Esophagus squamous epithelium (tissue), 5 donors: ENCODE measurements at regions not wholly inside any gene's neighbourhood (a gene's known extent, or its start where the extent isn't known, plus 50 kb on each side); places are given as distances from the start of the nearest gene placed in this dataset.

Source experiments
- DNase-seq: peaks from one replicate; lab custom pipeline; 2025; lab: John Stamatoyannopoulos, UW
- H3K27ac ChIP-seq, 4 donors: fragments of 200-600 bp; sonication (generic); one replicate each; pipeline ENCODE4 v1.5.1; 2016 to 2019; ENCODE audit warnings: mild to moderate bottlenecking in 1 of 4
- H3K27me3 ChIP-seq, 4 donors: fragments of 200-600 bp; sonication (generic); 1 replicate in 3 of 4; 2 replicates in 1 of 4; pipeline versions ENCODE4 v1.5.1 to v1.6.0; 2017 to 2021; ENCODE audit warnings: antibody characterized with exemption in 1 of 4
- H3K36me3 ChIP-seq, 3 donors: fragments of 200-600 bp; sonication (generic); one replicate each; pipeline ENCODE4 v1.5.1; 2016 to 2019
- H3K4me1 ChIP-seq, 3 donors: fragments of 200-600 bp; sonication (generic); one replicate each; pipeline ENCODE4 v1.5.1; 2017 to 2019
- H3K4me3 ChIP-seq, 4 donors: fragments of 200-600 bp; sonication (generic); 1 replicate in 3 of 4; 2 replicates in 1 of 4; pipeline ENCODE4 v1.5.1; 2016 to 2019; ENCODE audit warnings: mild to moderate bottlenecking in 2 of 4, moderate library complexity in 1 of 4
- H3K9me3 ChIP-seq, 3 donors: fragments of 200-600 bp; sonication (generic); one replicate each; pipeline ENCODE4 v1.5.1; 2016 to 2019
- CTCF ChIP-seq, 6 experiments: fragments of 450-650 bp in 4 of 6; fragments of 200-600 bp in 2 of 6; sonication (generic) in 2 of 6; IDR thresholded peaks; one replicate each; pipeline ENCODE4 v1.5.1; 2016 to 2019; ENCODE audit warnings: antibody characterized with exemption in 6 of 6, mild to moderate bottlenecking in 4 of 6, moderate library complexity in 4 of 6
- POLR2A ChIP-seq, 4 donors: fragments of 450-650 bp; IDR thresholded peaks; one replicate each; pipeline ENCODE4 v1.6.1; 2017; ENCODE audit warnings: antibody characterized with exemption in 4 of 4, mild to moderate bottlenecking in 4 of 4, moderate library complexity in 3 of 4
- WGBS, 2 donors: methylation state at CpG; one replicate each; pipeline ENCODE4 v1.1.5; 2018; 5-methylcytosine and 5-hydroxymethylcytosine counted together
- intact Hi-C: fragments of 100-400 bp; cut with DNase I; formaldehyde crosslinking; loops from one replicate; pipeline ENCODE4 v1.15.0; 2022
- small RNA-seq, 4 donors: library from RNA; depleted of rRNA; stranded (forward); fragments of <200 nt; gene quantifications; one replicate each; pipeline ENCODE3, GENCODE V24; 2016
- donor health status: DM: yes; HTN: yes; CAD: no.

DNA sequence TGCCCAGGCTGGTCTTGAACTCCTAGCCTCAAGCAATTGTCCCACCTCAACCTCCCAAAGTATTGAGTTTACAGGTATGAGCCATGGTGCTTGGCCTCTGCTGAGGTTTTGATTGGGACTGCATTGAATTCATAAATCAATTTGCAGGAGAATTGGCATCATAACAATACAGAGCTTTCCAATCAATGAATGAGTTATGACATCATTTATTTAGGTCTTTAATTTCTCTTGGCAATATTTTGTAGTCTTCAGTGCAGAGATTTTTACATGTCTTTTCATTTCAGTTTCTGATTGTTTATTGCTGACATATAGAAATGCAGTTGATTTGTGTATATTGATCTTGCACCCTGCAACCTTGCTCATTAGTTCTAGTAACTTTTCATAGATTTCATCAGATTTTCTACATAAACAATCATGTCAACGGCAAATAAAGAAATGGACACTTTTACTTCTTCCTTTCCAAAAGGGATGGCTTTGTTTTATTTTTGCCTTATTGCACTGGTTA lies 119.9 kb downstream of the TFCP2L1 start:
- 65 to 69% methylated on average over 1 of the region's 1 CpG for WGBS, 2 donors
- Histone ChIP-seq H3K27me3 (no peaks in the 10 kb centered on the region), H3K36me3 (no peaks in the 10 kb centered on the region), H3K9me3 (peaks cover 0 to 6% (median 6%) of the 10 kb centered on the region in 3 donors), H3K4me3 (no peak overlapping the region), H3K27ac (no peak overlapping the region), H3K4me1 (peaks cover 0 to 10% (median 0%) of the 10 kb centered on the region in 3 donors)
- intact Hi-C loops, result no loop called here
- DNase-seq, result no peak
- no peak for TF ChIP-seq CTCF (IDR thresholded peaks at IDR 0.05)
- no peak for TF ChIP-seq POLR2A (IDR thresholded peaks at IDR 0.05)

Small RNA genes in the stretch of these regions (small RNA-seq; reads per million reads assigned to genes)
- gene RF00019, result 0 reads per million in 4 donors
